ENCODE measurements at regions not wholly inside any gene's neighbourhood (a gene's known extent, or its start where the extent isn't known, plus 50 kb on each side); places are given as distances from the start of the nearest gene placed in this dataset.

DNA sequence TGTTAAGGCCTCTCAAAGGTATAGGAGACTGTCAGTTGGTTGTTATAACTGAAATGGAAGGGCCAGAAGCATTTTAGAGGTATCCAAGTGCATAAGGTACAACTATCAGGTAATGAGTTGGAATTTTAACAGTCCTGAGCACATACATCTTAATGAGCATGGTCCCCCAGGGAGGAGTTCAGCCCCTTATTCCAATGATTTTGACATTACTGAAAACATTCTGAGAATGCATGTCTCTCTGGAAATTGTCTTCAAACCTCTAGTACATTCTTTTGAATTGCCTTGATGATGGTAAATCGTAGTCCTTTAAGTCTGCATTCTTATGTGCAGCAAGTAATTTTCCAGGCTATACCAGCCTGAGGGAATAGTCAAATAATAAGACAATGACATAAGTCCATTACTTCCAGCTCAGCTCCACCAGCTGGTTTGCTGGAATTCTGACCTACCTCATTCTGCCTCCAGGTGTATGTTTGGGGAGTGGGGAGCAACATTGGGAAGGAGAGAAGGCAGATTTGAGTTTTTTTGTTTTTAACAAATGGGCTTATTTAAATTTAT, 239.2 kb downstream of the MSRB3 start:
- DNase-seq, result no peak

DNA sequence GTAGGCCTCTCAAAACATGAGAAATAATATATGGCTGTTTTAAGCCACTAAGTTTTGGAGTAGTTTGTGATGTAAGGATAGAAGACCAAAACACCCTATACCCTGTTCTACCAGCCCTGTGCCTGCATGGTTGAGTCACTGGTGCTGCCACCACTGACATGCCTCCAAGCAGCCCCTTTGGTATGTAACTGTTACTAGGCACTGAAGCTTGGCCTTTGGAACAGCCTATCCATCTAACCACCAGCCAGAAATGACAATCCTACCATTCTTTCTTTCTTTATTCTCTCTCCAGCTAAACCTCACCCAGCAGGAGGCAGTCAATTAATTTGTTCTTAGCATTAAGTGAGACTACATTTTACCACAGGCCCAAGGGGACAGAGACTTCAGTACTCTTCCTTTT, 240.3 kb downstream of the MSRB3 start:
- no peak for DNase-seq

- DNase-seq, result no peak
Observed at GRCh38 chr12:65520658-65521057, 242.2 kb downstream of the MSRB3 start.

GRCh38 chr12:65522956-65523860, 244.7 kb downstream of the MSRB3 start:
- no peak for DNase-seq

DNA sequence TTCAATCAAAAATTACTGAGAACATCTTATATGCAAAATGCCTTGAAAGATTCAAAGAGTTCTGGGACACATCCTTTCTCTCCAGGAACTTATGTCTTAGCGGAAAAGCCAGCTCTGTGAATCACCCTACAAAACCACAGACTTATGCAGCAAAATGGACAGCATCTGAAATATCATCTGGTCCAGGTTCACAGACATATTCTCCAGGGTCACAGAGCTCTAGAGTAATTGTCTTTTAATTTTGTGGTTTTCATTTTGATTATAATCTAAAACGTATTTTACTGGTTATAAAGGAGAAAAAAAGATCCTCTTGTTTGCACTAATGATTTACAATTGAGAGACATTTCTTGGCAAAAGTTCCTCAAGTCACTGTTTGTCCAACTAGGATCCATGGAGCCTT, 246.2 kb downstream of the MSRB3 start:
- no peak for DNase-seq

GRCh38 chr12:65525491-65526141, 247.1 kb downstream of the MSRB3 start:
- no peak for DNase-seq

GRCh38 chr12:65526311-65526710, 247.8 kb downstream of the MSRB3 start:
- no peak for DNase-seq

DNA sequence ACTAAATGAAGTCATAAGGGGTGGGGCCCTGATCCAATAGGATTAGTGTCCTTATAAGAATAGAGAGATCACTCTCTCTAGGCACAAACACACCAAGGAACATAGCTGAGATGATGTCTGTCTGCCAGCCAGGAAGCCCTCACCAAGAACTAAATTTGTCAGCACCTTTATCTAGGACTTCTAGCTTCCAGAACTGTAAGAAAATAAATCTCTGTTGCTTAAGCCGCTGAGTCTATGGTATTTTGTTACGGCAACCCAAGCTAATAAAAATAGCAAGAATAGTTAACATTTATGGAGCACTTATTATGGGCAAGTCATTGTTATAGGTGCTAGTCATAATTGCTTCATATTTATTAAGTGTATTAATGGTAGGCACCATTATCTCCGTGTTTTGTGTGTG, 249.6 kb downstream of the MSRB3 start:
- DNase-seq, result no peak

GRCh38 chr12:65529106-65529505, 250.6 kb downstream of the MSRB3 start:
- no peak for DNase-seq

DNA sequence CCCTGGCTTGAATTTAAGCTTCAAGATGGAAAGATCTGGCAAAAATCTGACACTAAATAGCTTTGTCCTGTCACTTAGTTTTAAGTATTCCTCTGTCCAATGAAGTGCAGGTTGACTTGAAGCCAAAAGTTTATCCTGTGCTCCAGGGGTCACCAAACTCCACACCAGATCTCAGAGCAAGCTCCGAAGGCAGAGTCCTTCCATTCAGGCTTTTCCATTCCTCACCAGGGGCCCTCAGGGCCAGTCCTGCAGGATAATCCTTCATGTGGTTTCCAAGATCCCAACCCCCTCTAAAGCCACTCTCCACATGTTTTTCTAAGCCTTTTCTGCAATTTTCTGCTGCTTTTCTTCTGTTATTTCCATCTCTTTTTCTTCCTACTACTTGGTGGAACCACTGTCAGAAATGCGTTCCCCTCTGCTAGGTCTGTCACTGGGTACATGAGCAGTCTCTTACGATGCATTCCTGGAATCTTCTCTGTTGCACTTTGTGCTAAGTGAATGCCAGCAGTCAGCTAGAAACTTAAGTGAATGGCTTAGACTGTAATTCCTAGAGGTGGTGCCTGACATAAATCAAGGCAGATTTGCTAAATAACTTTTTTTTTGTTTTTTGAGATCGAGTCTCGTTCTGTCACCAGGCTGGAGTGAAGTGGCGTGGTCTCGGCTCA, 251.4 kb downstream of the MSRB3 start:
- no peak for DNase-seq

- no peak for DNase-seq
Observed at GRCh38 chr12:65532162-65532561, 253.7 kb downstream of the MSRB3 start.

DNA sequence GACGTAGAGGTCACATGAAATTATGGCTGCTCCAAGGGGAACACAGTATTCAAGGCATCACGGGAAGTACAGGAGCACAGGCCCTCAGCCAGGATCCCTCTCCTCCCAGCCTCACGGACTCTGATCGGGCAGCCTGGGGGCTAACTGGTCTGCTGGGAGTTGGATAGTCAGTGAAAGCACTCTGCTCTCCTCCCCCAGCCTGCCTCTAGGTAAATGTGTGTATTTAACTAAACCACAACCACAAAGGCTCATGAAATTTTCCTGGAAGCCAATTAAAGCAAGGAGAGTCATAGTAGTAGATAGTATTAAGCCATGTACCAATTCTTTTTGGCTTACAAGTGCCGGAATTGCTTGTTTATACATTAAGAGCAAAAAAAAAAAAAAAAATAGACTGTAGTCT, 254.3 kb downstream of the MSRB3 start:
- DNase-seq, result no peak

DNA sequence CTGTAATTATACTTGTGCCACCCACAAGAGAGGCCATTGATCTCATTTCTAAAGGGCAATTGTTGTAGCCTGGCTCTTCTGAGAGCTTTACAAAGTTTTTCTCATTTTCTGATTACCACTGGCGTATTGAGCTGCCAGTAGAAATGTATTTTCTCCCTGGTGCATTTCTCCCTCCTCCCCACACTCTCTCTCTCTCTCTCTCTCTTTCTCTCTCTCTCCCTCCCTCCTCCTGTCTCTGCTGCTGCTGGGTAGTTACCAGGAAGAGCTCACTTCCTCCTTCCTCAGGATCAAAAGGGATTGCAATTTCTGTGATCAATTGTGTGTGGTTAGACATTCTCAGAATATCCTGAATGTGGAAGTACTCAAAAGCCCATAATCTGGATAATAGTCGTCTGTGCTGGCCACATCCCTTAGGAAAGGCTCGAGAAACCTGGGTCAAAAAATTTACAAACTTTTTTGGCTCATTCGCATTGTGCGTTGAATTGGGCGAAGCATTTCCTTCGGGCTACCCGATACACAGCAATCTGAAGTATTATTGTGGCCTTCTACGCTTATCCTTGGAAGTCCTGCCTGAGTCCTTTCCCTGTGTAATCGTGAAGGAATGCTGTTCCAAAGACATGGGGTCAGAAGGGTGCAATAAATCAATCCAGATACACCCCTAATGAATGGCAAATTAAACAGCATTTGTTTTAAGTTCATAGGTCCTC, 254.8 kb downstream of the MSRB3 start:
- no peak for DNase-seq

DNA sequence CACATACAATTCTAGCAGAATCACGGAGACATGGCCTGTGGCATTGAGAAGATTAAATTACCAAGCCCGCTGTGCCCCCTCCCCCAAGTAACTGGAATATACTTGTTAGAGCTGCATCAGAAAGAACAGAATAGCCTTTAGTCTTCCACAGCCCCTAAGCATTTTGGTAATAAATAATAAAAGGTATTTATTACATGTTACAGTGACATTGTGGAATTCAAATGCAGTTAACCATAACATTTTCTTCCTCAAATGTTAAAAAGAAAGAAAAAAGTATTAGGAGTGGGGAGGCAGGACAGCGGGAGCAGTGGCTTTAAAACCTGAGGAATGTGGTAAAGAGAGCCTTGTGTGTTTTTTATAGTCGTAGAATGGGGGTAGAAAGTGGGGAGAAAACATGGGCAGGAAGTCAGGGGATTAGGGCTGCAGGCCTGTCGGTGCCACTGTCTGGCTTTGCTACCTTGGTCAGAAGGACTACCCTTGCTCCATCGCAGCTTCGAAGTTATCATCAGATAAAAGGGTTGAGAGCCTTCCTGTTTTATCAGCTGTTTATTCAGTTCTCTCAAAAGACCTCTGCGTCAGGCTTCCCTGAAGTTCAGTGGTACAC, 255.9 kb downstream of the MSRB3 start:
- DNase-seq, result no peak

- DNase-seq, result no peak
Observed at GRCh38 chr12:65535946-65536345, 257.5 kb downstream of the MSRB3 start.

DNA sequence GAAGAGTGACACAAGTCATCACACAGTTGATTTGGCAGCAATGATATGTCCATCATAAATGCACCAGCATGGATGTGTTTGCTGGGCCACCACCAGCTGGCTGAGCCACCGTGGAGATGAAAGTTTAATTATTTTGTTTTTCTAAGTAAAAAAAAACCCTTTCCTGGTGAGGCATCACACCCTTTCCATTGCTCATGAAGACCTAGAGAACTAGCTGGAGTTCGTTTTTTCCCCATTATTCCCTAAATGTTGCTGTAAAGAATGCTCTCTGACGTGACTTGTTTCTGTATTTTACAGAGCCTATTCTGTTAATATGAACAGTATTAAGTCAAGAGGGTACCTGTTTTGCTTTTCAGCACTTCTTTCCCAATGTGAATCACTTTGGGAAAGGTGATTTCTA, 257.9 kb downstream of the MSRB3 start:
- DNase-seq, result no peak

DNA sequence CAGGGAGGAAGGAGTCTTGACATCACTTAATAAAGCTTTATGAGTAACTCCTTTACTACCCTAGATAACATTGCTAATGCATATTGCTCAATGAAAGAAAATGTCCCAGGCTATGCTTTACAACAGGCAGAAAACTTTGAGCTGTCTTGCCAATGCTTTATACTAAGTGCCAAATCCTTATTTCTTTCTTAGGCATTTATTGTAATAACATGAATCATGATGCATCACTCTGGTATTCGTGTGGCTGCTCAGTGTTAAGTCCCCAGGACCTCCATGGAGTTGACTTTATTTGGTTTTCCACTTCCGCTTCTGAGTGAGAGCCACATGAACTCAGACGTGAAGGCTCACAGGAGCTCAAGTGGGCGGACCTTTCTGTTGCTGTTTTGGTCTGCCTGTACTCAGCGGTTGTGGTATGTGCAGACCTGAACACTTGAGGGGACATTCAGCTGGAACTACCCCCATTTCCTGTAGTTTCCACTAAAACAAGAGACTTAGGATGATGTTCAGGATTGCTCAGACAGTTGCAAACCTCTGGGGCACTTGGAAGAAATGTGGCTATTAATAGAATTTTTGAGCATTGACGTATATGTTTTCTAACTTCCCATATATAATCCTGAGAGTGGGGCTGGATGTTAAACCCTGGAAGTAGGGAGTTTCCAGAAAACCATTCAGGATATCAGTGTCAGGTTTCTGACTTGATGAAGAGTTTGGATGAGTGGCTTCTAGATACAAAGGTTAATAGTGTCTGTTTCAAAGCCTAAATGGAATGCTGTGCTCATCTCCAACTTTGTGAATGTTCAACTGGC, 258.6 kb downstream of the MSRB3 start:
- DNase-seq, result no peak

DNA sequence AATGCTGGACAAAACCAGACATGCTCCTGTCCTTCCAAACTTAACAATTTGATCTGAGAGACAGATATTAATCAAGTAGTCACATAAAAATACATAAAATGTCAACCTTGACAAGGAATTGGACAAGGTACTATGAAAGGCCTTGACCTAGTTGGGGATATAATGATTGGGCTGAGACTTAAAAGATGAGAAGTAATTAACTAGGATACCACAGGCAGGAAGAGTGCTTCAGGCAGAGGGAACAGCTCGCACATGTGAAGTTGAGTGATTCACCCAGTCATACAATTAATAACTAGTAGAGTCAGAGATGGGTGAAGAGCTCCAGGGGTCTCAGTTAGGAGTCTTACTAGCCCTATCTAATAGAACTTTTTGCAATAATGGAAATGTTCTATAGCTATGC, 259.5 kb downstream of the MSRB3 start:
- DNase-seq, result no peak

GRCh38 chr12:65539023-65539422, 260.5 kb downstream of the MSRB3 start:
- DNase-seq, result no peak

- no peak for DNase-seq
Observed at GRCh38 chr12:65540140-65540539, 261.7 kb downstream of the MSRB3 start.

- no peak for DNase-seq
Observed at GRCh38 chr12:65546528-65546927, 268.0 kb downstream of the MSRB3 start.
